HCT116 (cell line): ENCODE measurements at regions not wholly inside any gene's neighbourhood (a gene's known extent, or its start where the extent isn't known, plus 50 kb on each side); places are given as distances from the start of the nearest gene placed in this dataset.

ENCODE experiments used
- ATF3 ChIP-seq: IDR thresholded peaks from 2 replicates; pipeline ENCODE4 v1.6.1; 2012
- CBX3 ChIP-seq: IDR thresholded peaks from 2 replicates; pipeline ENCODE4 v1.6.1; 2012; ENCODE audit warnings: low read depth
- CEBPB ChIP-seq: IDR thresholded peaks from 2 replicates; pipeline ENCODE4 v1.6.1; 2012; ENCODE audit warnings: low read depth
- CTCF ChIP-seq, 3 experiments: fragments of 200-600 bp in 1 of 3; sonication (generic) in 1 of 3; IDR thresholded peaks in 2 of 3; conservative IDR thresholded peaks in 1 of 3; 2 replicates each; pipeline ENCODE4 v1.5.1; 2012 to 2017; ENCODE audit warnings: low read depth in 2 of 3, low read length in 2 of 3, antibody characterized with exemption in 1 of 3, borderline replicate concordance in 1 of 3, control low read depth in 1 of 3, mild to moderate bottlenecking in 1 of 3, mixed read lengths in 1 of 3, mixed run types in 1 of 3, moderate library complexity in 1 of 3; ENCODE audit not compliant: insufficient read depth in 1 of 3
- EGR1 ChIP-seq: IDR thresholded peaks from 2 replicates; pipeline ENCODE4 v1.6.1; 2012; ENCODE audit warnings: low read depth
- EZH2phosphoT487 ChIP-seq: fragments of 200-600 bp; IDR thresholded peaks from 2 replicates; pipeline ENCODE4 v1.6.1; 2018; ENCODE audit warnings: antibody characterized with exemption, borderline replicate concordance
- JUND ChIP-seq: IDR thresholded peaks from 2 replicates; pipeline ENCODE4 v1.6.1; 2012
- POLR2A ChIP-seq: IDR thresholded peaks from 2 replicates; pipeline ENCODE4 v1.7.0; 2011; ENCODE audit warnings: borderline replicate concordance; ENCODE audit not compliant: insufficient read depth, insufficient read length; ENCODE audit errors: extremely low read depth
- POLR2AphosphoS5 ChIP-seq: IDR thresholded peaks from 2 replicates; pipeline ENCODE4 v1.6.1; 2011; ENCODE audit warnings: mild to moderate bottlenecking, low read depth, low read length, moderate library complexity
- SRF ChIP-seq: IDR thresholded peaks from 2 replicates; pipeline ENCODE4 v1.6.1; 2012; ENCODE audit warnings: low read depth
- ZFX ChIP-seq: fragments of 450-650 bp; IDR thresholded peaks from 2 replicates; pipeline ENCODE4 v1.6.1; 2017

- TF ChIP-seq POLR2A (no peak), CTCF (IDR thresholded peaks at IDR 0.05 in 2 of 3, conservative IDR thresholded peaks at IDR 0.05 in 1 of 3; ENCODE audit: borderline replicate concordance in 1 of 3, insufficient read depth in 1 of 3, low read depth in 2 of 3, low read length in 2 of 3) (no peak), ATF3 (no peak), EGR1 (no peak), JUND (no peak), POLR2AphosphoS5 (no peak), SRF (no peak), ZFX (no peak), CEBPB (no peak), EZH2phosphoT487 (no peak), CBX3 (no peak)
Observed at GRCh38 chr9:2302606-2303005, 287.5 kb downstream of the SMARCA2 start.
